OCI-LY7 (cell line): ENCODE measurements at regions not wholly inside any gene's neighbourhood (a gene's known extent, or its start where the extent isn't known, plus 50 kb on each side); places are given as distances from the start of the nearest gene placed in this dataset.

Source experiments
- BruUV-seq: library from RNA; stranded (reverse); fragments of 400-500 nt; replicated peaks from 2 replicates; lab custom pipeline; 2021; lab: Mats Ljungman, UMichigan
- CTCF ChIA-PET: fragments of 300-600 bp; sonication (Branson Sonifier 250); formaldehyde crosslinking; loops from one replicate; lab custom pipeline; 2022; ENCODE audit warnings: antibody characterized with exemption; ENCODE audit not compliant: unreplicated experiment; lab: Charles Lee
- POLR2A ChIA-PET: fragments of 300-600 bp; sonication (Branson Sonifier 250); formaldehyde crosslinking; loops from one replicate; lab custom pipeline; 2022; ENCODE audit warnings: antibody characterized with exemption; lab: Charles Lee
- DNase-seq: peaks from one replicate; pipeline ENCODE4 v3.0.0-alpha.2; 2015; ENCODE audit warnings: low spot score
- H2AFZ ChIP-seq: fragments of 200-600 bp; sonication (generic), shearing (Covaris generic); 2 replicates; pipeline ENCODE4 v1.6.1; 2014; ENCODE audit warnings: mild to moderate bottlenecking, antibody characterized with exemption, low read length, moderate library complexity
- H3K27ac ChIP-seq: fragments of 200-600 bp; sonication (generic); 2 replicates; pipeline ENCODE4 v1.5.1; 2014; ENCODE audit warnings: mixed run types, low read depth, mild to moderate bottlenecking, moderate library complexity, low read length, inconsistent platforms; ENCODE audit not compliant: poor library complexity, severe bottlenecking
- H3K36me3 ChIP-seq: fragments of 200-600 bp; sonication (generic); 2 replicates; pipeline ENCODE4 v1.6.1; 2014; ENCODE audit warnings: mild to moderate bottlenecking, antibody characterized with exemption, low read length, moderate library complexity, mixed read lengths; ENCODE audit not compliant: insufficient read depth
- H3K4me1 ChIP-seq: fragments of 200-600 bp; sonication (generic); 2 replicates; pipeline ENCODE4 v1.5.1; 2014; ENCODE audit warnings: mild to moderate bottlenecking, low read length; ENCODE audit not compliant: insufficient read depth, poor library complexity, severe bottlenecking
- H3K4me2 ChIP-seq: fragments of 200-600 bp; sonication (generic); 2 replicates; pipeline ENCODE4 v1.6.1; 2014; ENCODE audit warnings: mild to moderate bottlenecking, low read length
- H3K4me3 ChIP-seq: fragments of 200-600 bp; sonication (generic); 2 replicates; pipeline ENCODE4 v1.5.1; 2014; ENCODE audit warnings: mild to moderate bottlenecking, low read depth, low read length; ENCODE audit not compliant: poor library complexity, severe bottlenecking
- H3K79me2 ChIP-seq: fragments of 200-600 bp; sonication (generic); 2 replicates; pipeline ENCODE4 v1.6.1; 2016; ENCODE audit warnings: low read depth, mild to moderate bottlenecking, low read length, moderate library complexity, mixed read lengths; ENCODE audit not compliant: insufficient read depth
- H3K9me2 ChIP-seq: fragments of 200-600 bp; sonication (generic); 2 replicates; pipeline ENCODE4 v1.6.1; 2016; ENCODE audit warnings: mild to moderate bottlenecking, low read length, mixed read lengths; ENCODE audit not compliant: insufficient read depth
- H3K9me3 ChIP-seq: fragments of 200-600 bp; sonication (generic); 2 replicates; pipeline ENCODE4 v1.6.1; 2014; ENCODE audit warnings: mild to moderate bottlenecking, mixed run types, low read length, mixed read lengths
- H4K20me1 ChIP-seq: fragments of 200-600 bp; sonication (generic); 2 replicates; pipeline ENCODE4 v1.6.1; 2014; ENCODE audit warnings: mild to moderate bottlenecking, antibody characterized with exemption, low read length, moderate library complexity, mixed read lengths; ENCODE audit not compliant: insufficient read depth
- EZH2phosphoT487 ChIP-seq: fragments of 200-600 bp; sonication (generic); IDR thresholded peaks from 2 replicates; pipeline ENCODE4 v1.6.1; 2018; ENCODE audit warnings: low read depth, borderline replicate concordance, mild to moderate bottlenecking, mixed run types, antibody characterized with exemption, low read length, moderate library complexity, mixed read lengths
- intact Hi-C: fragments of 100-400 bp; cut with micrococcal nuclease; formaldehyde crosslinking; loops from one replicate; pipeline ENCODE4 v1.10.0; 2022; ENCODE audit not compliant: unreplicated experiment
- TF ChIP-seq, protein P1 (sequence below): fragments of 200-600 bp; sonication (generic); conservative IDR thresholded peaks from 2 replicates; pipeline ENCODE4 v1.5.1; 2014; ENCODE audit warnings: mild to moderate bottlenecking, antibody characterized with exemption, low read length, moderate library complexity, mixed read lengths

DNA sequence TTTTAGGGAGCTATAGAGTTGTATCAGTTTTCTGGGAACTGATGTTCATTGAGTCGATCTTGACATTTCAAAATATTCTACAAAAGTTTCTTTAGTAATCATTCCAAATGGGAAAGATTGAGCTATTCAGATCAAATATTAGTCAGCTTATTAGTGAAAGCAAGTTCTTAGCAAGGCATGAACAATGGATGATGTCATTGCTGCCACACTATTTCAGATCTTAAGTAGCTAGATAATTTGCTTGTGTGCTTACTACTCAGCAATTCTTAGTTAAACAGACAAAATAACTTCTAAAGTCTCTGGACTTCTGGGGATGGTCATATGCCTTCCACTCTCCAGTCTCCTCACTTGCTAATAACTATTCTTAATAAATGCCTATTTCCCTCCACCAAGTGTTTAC, 69.0 kb upstream of the CDH8 start:
- no peaks in the 10 kb centered on the region for H4K20me1 ChIP-seq
- no peak for DNase-seq
- POLR2A ChIA-PET, result interaction anchor here (0.6 kb wide), 3 partner anchors 10 to 33 kb away, joined by 3 read pairs; no protein-coding TSS in a partner anchor
- H3K4me3 ChIP-seq, result no peak overlapping the region
- no peaks in the 10 kb centered on the region for H3K4me1 ChIP-seq
- no peaks in the 10 kb centered on the region for H3K9me2 ChIP-seq
- H3K4me2 ChIP-seq, result no peak overlapping the region
- no peaks in the 10 kb centered on the region for H3K9me3 ChIP-seq
- CTCF ChIA-PET, result no interaction called here
- no peak overlapping the region for H3K27ac ChIP-seq
- intact Hi-C loops, result no loop called here
- TF ChIP-seq EZH2phosphoT487, result no peak
- TF ChIP-seq, protein P1, sequence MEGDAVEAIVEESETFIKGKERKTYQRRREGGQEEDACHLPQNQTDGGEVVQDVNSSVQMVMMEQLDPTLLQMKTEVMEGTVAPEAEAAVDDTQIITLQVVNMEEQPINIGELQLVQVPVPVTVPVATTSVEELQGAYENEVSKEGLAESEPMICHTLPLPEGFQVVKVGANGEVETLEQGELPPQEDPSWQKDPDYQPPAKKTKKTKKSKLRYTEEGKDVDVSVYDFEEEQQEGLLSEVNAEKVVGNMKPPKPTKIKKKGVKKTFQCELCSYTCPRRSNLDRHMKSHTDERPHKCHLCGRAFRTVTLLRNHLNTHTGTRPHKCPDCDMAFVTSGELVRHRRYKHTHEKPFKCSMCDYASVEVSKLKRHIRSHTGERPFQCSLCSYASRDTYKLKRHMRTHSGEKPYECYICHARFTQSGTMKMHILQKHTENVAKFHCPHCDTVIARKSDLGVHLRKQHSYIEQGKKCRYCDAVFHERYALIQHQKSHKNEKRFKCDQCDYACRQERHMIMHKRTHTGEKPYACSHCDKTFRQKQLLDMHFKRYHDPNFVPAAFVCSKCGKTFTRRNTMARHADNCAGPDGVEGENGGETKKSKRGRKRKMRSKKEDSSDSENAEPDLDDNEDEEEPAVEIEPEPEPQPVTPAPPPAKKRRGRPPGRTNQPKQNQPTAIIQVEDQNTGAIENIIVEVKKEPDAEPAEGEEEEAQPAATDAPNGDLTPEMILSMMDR, result no peak
- BruUV-seq, result no TSS peak
- H3K79me2 ChIP-seq, result no peaks in the 10 kb centered on the region
- no peaks in the 10 kb centered on the region for H3K36me3 ChIP-seq
- no peak overlapping the region for H2AFZ ChIP-seq

DNA sequence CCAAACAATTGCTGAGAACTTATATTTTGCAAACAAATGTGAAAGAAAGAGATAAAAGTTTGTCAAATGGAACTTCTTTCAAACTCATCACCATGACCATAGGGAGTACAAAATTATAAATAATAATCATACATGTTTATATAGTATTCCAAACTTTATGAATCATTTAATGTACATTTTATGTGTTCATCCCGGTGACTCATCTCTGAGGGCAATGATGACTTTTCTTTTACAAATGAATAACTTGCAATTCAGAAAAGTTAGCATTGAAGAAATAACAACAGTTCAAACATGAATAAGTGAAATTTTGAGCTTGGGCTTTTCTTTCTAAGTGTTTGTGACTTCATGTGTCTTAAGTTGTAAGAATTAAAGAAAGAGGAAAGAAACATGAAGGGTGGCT, 66.3 kb upstream of the CDH8 start:
- H3K4me1 ChIP-seq, result no peaks in the 10 kb centered on the region

DNA sequence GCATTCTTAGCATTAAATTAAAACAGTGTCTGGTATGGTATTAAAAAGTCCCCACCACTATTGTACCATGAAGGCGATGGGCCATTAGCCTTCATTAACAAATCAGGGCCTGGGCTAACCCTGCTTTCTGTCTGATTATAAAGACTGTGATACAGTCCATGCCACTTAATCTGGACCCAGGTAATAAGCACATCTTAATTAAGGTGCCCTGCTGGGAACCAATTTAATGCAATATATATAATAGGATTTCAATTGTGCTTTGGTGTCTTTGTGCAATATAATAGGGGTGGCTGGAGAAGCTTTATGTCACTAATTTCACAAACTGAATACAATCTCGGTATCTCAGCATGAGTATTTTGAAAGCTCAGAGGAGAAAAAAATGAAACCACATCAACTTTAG, 64.4 kb upstream of the CDH8 start:
- intact Hi-C loops, result no loop called here
- CTCF ChIA-PET, result no interaction called here
- TF ChIP-seq, protein P1, result no peak
- no peak for TF ChIP-seq EZH2phosphoT487

More for the DNA sequence above, 66.3 kb upstream of the CDH8 start:
- no peaks in the 10 kb centered on the region for H3K9me2 ChIP-seq
- no peak overlapping the region for H3K27ac ChIP-seq
- CTCF ChIA-PET, result no interaction called here
- H3K79me2 ChIP-seq, result no peaks in the 10 kb centered on the region
- intact Hi-C loops, result no loop called here
- no peak for DNase-seq
- H3K9me3 ChIP-seq, result no peaks in the 10 kb centered on the region
- BruUV-seq, result no TSS peak
- H3K36me3 ChIP-seq, result no peaks in the 10 kb centered on the region
- no peak for TF ChIP-seq EZH2phosphoT487
- TF ChIP-seq, protein P1, result no peak
- POLR2A ChIA-PET, result interaction anchor here (1.2 kb wide), 1 partner anchor 35 kb away, joined by 3 read pairs; no protein-coding TSS in a partner anchor
- H4K20me1 ChIP-seq, result no peaks in the 10 kb centered on the region
- no peak overlapping the region for H2AFZ ChIP-seq
- no peak overlapping the region for H3K4me3 ChIP-seq
- no peak overlapping the region for H3K4me2 ChIP-seq

More for the DNA sequence above, 64.4 kb upstream of the CDH8 start:
- DNase-seq, result no peak
- no peak overlapping the region for H3K4me3 ChIP-seq
- no peaks in the 10 kb centered on the region for H3K79me2 ChIP-seq
- H4K20me1 ChIP-seq, result no peaks in the 10 kb centered on the region
- H3K36me3 ChIP-seq, result no peaks in the 10 kb centered on the region
- no peaks in the 10 kb centered on the region for H3K9me3 ChIP-seq
- no peak overlapping the region for H3K4me2 ChIP-seq
- no peak overlapping the region for H3K27ac ChIP-seq
- no peak overlapping the region for H2AFZ ChIP-seq
- POLR2A ChIA-PET, result no interaction called here
- H3K4me1 ChIP-seq, result no peaks in the 10 kb centered on the region
- no peaks in the 10 kb centered on the region for H3K9me2 ChIP-seq
- BruUV-seq, result no TSS peak
